Ectodermal cell (in vitro differentiated cells): ENCODE measurements at regions not wholly inside any gene's neighbourhood (a gene's known extent, or its start where the extent isn't known, plus 50 kb on each side); places are given as distances from the start of the nearest gene placed in this dataset.

ENCODE experiments used
- H3K27ac ChIP-seq: 2 replicates; pipeline ENCODE4 v1.7.0; 2013; ENCODE audit warnings: mild to moderate bottlenecking, low read depth, low read length; ENCODE audit not compliant: insufficient read depth, poor library complexity, severe bottlenecking
- H3K27me3 ChIP-seq: 2 replicates; pipeline ENCODE4 v1.7.0; 2013; ENCODE audit warnings: mild to moderate bottlenecking, low read length; ENCODE audit not compliant: insufficient read depth, control insufficient read depth, poor library complexity, severe bottlenecking
- H3K36me3 ChIP-seq: one replicate; pipeline ENCODE4 v1.7.0; 2013; ENCODE audit warnings: low read length; ENCODE audit not compliant: control insufficient read depth, insufficient read depth
- H3K4me1 ChIP-seq: one replicate; pipeline ENCODE4 v1.7.0; 2013; ENCODE audit warnings: low read length; ENCODE audit not compliant: control insufficient read depth, insufficient read depth
- H3K4me3 ChIP-seq: 2 replicates; pipeline ENCODE4 v1.7.0; 2013; ENCODE audit warnings: low read depth, low read length, control low read depth; ENCODE audit not compliant: insufficient read depth
- H3K9me3 ChIP-seq: 2 replicates; pipeline ENCODE4 v1.7.0; 2013; ENCODE audit warnings: mild to moderate bottlenecking, low read length, moderate library complexity; ENCODE audit not compliant: control insufficient read depth
- WGBS, 2 experiments: methylation state at CpG; one replicate each; pipeline ENCODE4 v1.1.7; 2013; ENCODE audit warnings: missing lambda C conversion rate in 2 of 2; 5-methylcytosine and 5-hydroxymethylcytosine counted together

DNA sequence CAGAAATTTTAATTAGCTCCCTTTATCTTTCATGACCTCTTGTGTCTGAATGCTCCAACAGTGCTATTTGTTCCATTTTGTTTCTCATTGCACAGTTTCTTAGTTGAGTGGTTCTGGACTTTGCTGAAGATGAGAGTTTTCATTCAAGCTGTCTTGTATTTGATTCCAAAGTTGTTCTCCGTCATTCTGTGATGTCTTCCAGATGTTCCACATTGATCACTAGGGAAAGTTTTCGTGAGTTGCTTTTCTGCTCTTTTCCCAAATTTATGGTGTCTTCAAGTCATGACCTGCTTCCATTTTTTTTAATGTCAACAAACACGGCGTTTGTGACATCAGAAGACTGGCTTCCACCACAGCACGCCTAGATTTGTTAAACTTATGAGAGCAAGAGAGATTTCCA, 575.5 kb downstream of the MRPL39 start:
- H3K4me1 ChIP-seq: no peaks in the 10 kb centered on the region
- H3K36me3 ChIP-seq: no peaks in the 10 kb centered on the region
- H3K27ac ChIP-seq: no peak overlapping the region
- no peaks in the 10 kb centered on the region for H3K9me3 ChIP-seq
- no peak overlapping the region for H3K4me3 ChIP-seq
- no peaks in the 10 kb centered on the region for H3K27me3 ChIP-seq
- WGBS, 2 experiments: 95 to 96% methylated on average over 5 of the region's 5 CpGs

DNA sequence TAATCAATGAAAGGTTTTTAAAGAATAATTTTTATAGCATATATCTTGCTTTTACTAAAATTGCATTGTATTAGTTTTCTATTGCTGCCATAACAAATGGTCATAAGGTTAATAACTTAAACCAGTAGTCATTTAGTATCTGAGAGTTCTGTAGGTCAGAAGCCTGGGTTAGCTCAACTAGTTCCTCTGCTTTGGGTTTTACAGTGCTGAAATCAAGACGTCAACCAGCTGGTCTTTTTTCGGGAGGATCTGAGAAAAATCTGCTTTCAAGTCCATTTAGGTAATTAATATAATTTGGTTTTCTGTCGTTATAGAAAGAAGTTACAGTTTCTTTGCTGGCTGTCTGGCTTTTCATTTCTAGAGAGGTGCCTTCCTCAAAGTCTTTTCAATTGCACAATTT, 577.7 kb downstream of the MRPL39 start:
- Histone ChIP-seq H3K4me1 (no peaks in the 10 kb centered on the region), H3K36me3 (no peaks in the 10 kb centered on the region), H3K4me3 (no peak overlapping the region), H3K27me3 (no peaks in the 10 kb centered on the region), H3K27ac (no peak overlapping the region), H3K9me3 (no peaks in the 10 kb centered on the region)
- 76 to 81% methylated on average over 3 of the region's 3 CpGs for WGBS, 2 experiments

DNA sequence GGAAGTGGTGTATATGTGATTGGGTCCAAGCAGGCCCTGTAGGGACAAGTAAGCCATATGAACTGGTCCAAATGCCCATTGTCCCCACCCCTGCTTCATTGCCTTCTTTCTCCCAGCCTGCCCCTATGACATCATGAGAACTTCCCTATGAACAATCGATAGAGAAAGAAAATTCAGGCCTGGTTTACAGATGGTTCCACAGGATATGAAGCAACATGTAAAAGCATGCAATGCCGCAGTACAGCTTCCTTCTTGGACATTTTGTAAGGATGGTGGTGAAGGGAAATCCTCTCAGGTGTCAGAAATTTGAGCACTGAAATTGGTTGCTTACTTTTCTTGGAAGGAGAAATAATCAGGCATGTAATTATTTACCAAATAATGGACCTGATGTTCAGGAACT, 581.7 kb downstream of the MRPL39 start:
- Histone ChIP-seq H3K36me3 (no peaks in the 10 kb centered on the region), H3K27me3 (no peaks in the 10 kb centered on the region), H3K4me1 (no peaks in the 10 kb centered on the region), H3K9me3 (no peaks in the 10 kb centered on the region), H3K4me3 (no peak overlapping the region), H3K27ac (no peak overlapping the region)
- 97 to 98% methylated on average over 2 of the region's 2 CpGs for WGBS, 2 experiments

DNA sequence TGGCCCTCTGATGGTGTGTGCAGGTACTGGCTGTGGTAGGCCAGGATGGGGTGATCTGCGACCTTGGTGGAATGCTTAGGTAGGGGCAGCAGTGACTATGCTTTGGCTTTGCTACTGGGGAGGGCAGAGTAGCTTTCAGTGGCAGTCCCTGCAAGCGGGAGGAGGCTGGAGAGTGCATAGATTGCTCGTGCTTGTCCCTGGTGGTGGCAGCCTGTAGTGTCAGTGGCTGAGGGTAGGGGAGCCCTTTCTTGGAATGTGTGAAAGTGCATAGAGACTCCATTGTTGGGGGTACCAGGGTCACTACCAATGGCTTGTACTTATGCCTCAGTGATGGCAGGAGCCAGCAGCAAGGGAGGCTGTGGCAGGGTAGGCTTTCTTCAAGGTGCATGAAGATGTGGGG, 582.6 kb downstream of the MRPL39 start:
- Histone ChIP-seq H3K4me1 (no peaks in the 10 kb centered on the region), H3K36me3 (no peaks in the 10 kb centered on the region), H3K9me3 (no peaks in the 10 kb centered on the region), H3K27ac (no peak overlapping the region), H3K4me3 (no peak overlapping the region), H3K27me3 (no peaks in the 10 kb centered on the region)
- WGBS, 2 experiments: 89 to 95% methylated on average over 3 of the region's 3 CpGs

DNA sequence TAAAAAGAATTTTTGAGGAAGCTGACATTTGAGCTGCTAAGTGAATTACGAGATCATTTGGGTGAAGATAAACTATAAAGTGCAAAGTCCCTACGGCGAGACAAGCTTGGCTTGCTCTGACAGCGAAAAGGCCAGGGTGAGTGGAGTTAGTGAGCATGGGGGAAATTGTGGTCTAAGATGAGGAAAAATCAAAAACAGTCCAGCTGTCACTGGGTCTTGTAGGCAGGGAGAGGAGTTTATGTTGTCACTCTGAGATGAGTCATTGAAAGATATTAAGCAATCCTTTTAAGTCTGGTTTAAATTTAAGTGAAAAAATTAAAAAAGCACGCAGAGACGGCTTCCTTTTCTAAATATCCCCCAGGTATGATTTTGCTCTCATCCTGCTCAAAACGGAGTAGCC, 601.9 kb downstream of the MRPL39 start:
- H3K27me3 ChIP-seq: no peaks in the 10 kb centered on the region
- no peaks in the 10 kb centered on the region for H3K36me3 ChIP-seq
- H3K9me3 ChIP-seq: no peaks in the 10 kb centered on the region
- no peak overlapping the region for H3K27ac ChIP-seq
- H3K4me1 ChIP-seq: no peaks in the 10 kb centered on the region
- H3K4me3 ChIP-seq: no peak overlapping the region
- WGBS, 2 experiments: 95 to 97% methylated on average over 7 of the region's 7 CpGs

DNA sequence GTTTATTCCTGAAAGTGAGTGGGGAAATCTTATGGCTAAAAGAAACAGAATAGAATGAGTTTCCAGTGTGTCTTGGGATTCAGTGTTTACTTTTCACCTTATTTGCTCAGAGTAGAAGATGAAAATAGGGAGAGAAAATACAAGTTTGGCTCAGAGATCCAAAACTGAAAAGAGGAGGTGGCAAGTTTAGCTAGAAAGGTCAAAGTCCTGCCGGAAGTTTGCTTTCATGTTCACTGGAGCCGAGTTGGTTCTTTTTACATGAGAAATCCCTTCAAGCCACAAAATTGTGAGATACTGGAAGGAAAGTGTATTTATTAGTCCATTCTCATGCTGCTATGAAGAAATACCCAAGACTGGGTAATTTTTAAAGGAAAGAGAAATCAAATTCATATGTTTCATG, 604.6 kb downstream of the MRPL39 start:
- Histone ChIP-seq H3K27me3 (no peaks in the 10 kb centered on the region), H3K27ac (no peak overlapping the region), H3K36me3 (no peaks in the 10 kb centered on the region), H3K9me3 (no peaks in the 10 kb centered on the region), H3K4me1 (no peaks in the 10 kb centered on the region), H3K4me3 (no peak overlapping the region)
- 95 to 97% methylated on average over 2 of the region's 2 CpGs for WGBS, 2 experiments

DNA sequence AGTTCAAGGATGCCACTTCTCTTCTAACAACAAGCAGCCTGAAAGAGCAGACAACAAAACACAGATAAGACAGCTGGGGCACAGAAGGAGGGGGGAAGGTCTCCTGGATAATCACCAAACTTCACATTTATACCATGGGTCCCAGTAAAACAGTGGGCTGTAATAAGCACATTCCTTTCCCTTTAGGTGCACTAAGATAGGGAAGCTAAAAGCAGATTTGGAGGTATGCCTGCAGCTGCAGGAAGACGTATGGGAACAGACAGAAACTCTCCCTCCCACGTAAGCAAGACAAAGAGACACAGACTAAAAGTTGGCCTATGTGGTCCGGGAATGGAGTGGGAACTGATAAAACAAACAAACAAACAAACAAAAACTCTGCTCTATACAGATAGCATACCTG, 612.1 kb downstream of the MRPL39 start:
- WGBS, 2 experiments: 44 to 50% methylated on average over 3 of the region's 3 CpGs

DNA sequence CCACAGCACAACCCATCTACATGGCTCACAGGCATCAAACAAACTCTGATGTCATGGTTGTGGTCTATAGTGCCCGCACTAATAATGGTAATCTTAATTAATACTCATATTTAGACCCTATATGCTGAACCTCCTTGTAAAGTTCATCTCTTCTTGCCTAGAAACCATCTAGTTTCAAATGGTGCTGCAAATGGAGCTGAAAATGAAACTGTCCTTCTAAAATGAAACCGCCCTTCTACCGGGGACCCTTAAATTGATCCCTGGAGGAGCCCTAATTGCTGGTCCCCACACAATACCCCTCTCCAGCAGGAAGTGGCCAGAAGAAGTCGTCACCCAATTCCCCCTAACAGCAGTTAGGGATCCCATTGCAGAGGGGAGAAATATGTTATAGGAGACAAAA, 612.6 kb downstream of the MRPL39 start:
- Histone ChIP-seq H3K27ac (no peak overlapping the region), H3K4me3 (no peak overlapping the region), H3K9me3 (no peaks in the 10 kb centered on the region), H3K27me3 (no peaks in the 10 kb centered on the region), H3K36me3 (no peaks in the 10 kb centered on the region), H3K4me1 (no peaks in the 10 kb centered on the region)
- WGBS, 2 experiments: 80 to 83% methylated on average over 2 to 4 of the region's 4 CpGs

More for the DNA sequence above, 612.1 kb downstream of the MRPL39 start:
- Histone ChIP-seq H3K27me3 (no peaks in the 10 kb centered on the region), H3K27ac (no peak overlapping the region), H3K36me3 (no peaks in the 10 kb centered on the region), H3K9me3 (no peaks in the 10 kb centered on the region), H3K4me3 (no peak overlapping the region), H3K4me1 (no peaks in the 10 kb centered on the region)

DNA sequence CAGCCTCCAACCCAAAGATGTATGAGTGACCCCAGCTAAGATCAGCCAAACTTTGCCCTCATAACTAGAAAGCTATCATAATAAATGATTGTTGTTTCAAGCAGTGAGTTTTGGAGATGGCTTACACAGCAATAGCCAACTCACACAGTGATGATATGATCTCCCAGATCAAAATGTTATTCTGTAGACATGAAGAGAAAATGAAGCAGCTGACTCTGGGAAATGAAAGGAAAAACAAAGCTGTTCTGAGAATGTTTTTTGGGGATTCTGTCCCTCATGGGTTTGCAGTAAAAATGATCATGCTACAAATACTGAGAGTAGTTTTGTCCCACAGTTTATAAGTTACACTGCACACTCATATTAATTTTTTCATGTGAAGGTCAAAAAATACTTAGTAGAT, 617.8 kb downstream of the MRPL39 start:
- Histone ChIP-seq H3K4me1 (no peaks in the 10 kb centered on the region), H3K36me3 (no peaks in the 10 kb centered on the region), H3K27ac (no peak overlapping the region), H3K9me3 (no peaks in the 10 kb centered on the region), H3K4me3 (no peak overlapping the region), H3K27me3 (no peaks in the 10 kb centered on the region)

DNA sequence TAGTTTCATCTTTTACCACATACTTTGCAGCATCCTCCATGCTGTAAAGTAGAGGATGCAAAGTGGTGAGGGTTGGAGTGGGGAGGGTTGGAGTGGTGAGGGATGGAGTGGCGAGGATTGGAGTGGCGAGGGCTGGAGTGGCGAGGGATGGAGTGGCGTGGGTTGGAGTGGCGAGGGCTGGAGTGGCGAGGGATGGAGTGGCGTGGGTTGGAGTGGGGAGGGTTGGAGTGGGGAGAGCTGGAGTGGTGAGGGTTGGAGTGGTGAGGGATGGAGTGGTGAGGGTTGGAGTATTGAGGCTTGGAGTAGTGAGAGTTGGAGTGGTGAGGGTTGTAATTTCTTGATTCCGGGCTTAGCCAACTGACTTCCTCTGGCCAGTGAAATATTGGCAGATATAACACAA, 618.3 kb downstream of the MRPL39 start:
- no peaks in the 10 kb centered on the region for H3K36me3 ChIP-seq
- H3K27ac ChIP-seq: no peak overlapping the region
- no peaks in the 10 kb centered on the region for H3K9me3 ChIP-seq
- no peaks in the 10 kb centered on the region for H3K27me3 ChIP-seq
- H3K4me1 ChIP-seq: no peaks in the 10 kb centered on the region
- no peak overlapping the region for H3K4me3 ChIP-seq
- 96% methylated on average over 8 of the region's 8 CpGs for WGBS, 2 experiments

DNA sequence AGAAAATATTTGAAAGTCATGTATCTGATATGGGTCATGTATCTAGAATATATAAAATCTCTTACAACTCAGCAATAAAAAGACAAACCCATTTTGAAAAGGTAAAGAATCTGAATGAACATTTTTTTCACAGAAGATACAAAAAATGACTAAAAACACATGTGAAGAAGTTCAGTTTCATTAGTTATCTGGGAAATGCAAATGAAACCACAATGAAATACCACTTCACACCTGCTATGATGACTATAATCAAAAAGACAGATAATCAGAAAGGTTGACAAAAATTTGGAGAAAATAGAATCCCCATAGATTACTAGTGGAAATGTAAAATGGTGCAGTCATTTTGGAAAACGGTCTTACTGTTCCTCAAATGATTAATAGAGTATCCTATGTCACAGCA, 631.0 kb downstream of the MRPL39 start:
- H3K27me3 ChIP-seq: no peaks in the 10 kb centered on the region
- WGBS, 2 experiments: no CpG with 5 or more reads among the region's 1 CpG
- no peaks in the 10 kb centered on the region for H3K4me1 ChIP-seq
- no peaks in the 10 kb centered on the region for H3K36me3 ChIP-seq
- no peaks in the 10 kb centered on the region for H3K9me3 ChIP-seq
- H3K4me3 ChIP-seq: no peak overlapping the region
- no peak overlapping the region for H3K27ac ChIP-seq
